GM12891 (cell line): ENCODE measurements at regions not wholly inside any gene's neighbourhood (a gene's known extent, or its start where the extent isn't known, plus 50 kb on each side); places are given as distances from the start of the nearest gene placed in this dataset.

Source experiments
- DNase-seq: peaks from one replicate; pipeline ENCODE4 v3.0.0; 2011; ENCODE audit warnings: low spot score; ENCODE audit not compliant: insufficient read length
- FAIRE-seq: peaks from 2 replicates; lab custom pipeline; 2011; peaks lifted over from hg19 to GRCh38; lab: Jason Lieb, UNC
- PAX5 ChIP-seq: IDR thresholded peaks from 2 replicates; pipeline ENCODE4 v1.6.1; 2011; ENCODE audit warnings: low read length, moderate library complexity, mild to moderate bottlenecking; ENCODE audit not compliant: insufficient read depth, severe bottlenecking
- POLR2A ChIP-seq: IDR thresholded peaks from 2 replicates; pipeline ENCODE4 v1.6.1; 2011; ENCODE audit warnings: low read depth, low read length, control low read depth
- POLR2AphosphoS5 ChIP-seq: IDR thresholded peaks from 2 replicates; pipeline ENCODE4 v1.6.1; 2011; ENCODE audit warnings: low read depth, low read length, control low read depth
- POU2F2 ChIP-seq: IDR thresholded peaks from 2 replicates; pipeline ENCODE4 v1.6.1; 2011; ENCODE audit warnings: low read depth, mild to moderate bottlenecking, control low read depth, low read length, moderate library complexity
- SPI1 ChIP-seq: IDR thresholded peaks from 2 replicates; pipeline ENCODE4 v1.6.1; 2011; ENCODE audit warnings: low read depth, low read length, control low read depth
- TAF1 ChIP-seq: IDR thresholded peaks from 2 replicates; pipeline ENCODE4 v1.6.1; 2011; ENCODE audit warnings: low read depth, low read length, control low read depth

GRCh38 chr7:126228356-126229061 lies 1024.2 kb downstream of the GRM8 start:
- FAIRE-seq = no peak
- TF ChIP-seq POU2F2 (no peak), SPI1 (no peak), TAF1 (no peak), PAX5 (no peak), POLR2AphosphoS5 (no peak), POLR2A (no peak)
- no peak for DNase-seq

DNA sequence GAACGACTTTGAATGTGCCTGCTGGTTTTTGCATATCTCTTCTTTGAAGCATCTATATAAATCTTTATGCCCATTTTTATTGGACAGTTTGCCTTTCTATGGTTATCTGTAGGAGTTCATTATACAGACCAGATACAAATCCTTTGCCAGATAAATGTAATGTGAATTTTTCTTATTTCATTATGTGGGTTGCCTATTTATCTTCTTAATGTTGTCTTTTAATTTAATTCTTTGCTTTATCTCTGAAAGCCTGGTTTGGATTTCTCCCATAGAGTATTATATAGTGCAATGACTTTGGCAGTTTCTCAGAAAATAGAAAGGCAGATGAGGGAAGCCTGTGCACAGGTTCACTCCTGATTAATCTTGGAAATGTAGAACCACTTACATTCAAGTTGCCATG lies 1025.1 kb downstream of the GRM8 start:
- FAIRE-seq = no peak
- TF ChIP-seq PAX5 = no peak
- no peak for TF ChIP-seq POLR2AphosphoS5
- no peak for TF ChIP-seq POU2F2
- TF ChIP-seq SPI1 = no peak
- no peak for TF ChIP-seq TAF1
- no peak for TF ChIP-seq POLR2A
- no peak for DNase-seq

DNA sequence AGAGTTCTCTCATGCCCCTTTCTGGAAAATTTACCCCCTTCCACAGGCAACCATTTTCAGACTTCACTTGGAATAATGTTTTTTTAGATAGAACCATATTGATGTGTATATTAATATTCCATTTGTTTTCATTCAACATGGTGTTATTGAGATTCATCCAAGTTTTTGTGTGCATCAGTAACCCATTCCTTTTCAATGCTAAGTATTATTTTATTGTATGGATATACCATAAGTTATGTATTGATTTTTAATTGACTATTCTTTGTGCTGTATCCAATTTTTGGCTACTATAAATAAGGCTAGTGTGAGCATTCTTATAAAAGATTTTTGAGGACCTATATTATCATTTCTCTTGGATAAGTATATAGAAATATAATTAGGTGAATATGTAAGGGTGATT lies 1025.7 kb downstream of the GRM8 start:
- no peak for FAIRE-seq
- no peak for DNase-seq
- no peak for TF ChIP-seq SPI1
- TF ChIP-seq TAF1 = no peak
- TF ChIP-seq PAX5 = no peak
- no peak for TF ChIP-seq POLR2AphosphoS5
- no peak for TF ChIP-seq POLR2A
- TF ChIP-seq POU2F2 = no peak

- FAIRE-seq (no peak), DNase-seq (no peak)
- no peak for TF ChIP-seq TAF1
- TF ChIP-seq SPI1 = no peak
- TF ChIP-seq POLR2A = no peak
- no peak for TF ChIP-seq POU2F2
- no peak for TF ChIP-seq PAX5
- no peak for TF ChIP-seq POLR2AphosphoS5
Observed at GRCh38 chr7:126223729-126224128, 1029.0 kb downstream of the GRM8 start.

DNA sequence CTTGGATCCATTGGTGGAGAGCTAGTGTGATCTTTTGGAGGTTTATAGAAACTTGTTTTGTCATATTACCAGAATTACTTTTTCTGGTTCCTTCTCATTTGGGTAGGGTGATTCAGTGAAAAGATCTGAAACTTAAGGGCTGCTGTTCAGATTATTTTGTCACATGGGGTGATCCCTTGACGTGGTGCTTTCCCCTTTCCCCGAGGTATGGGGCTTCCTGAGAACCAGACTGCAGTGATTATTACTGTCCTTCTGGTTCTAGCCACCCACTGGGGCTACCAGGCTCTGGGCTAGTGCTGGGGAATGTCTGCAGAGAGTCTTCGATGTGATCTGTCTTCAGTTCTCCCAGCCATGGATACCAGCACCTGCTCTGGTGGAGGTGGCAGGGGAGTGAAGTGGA lies 1030.0 kb downstream of the GRM8 start:
- TF ChIP-seq POLR2A (no peak), POLR2AphosphoS5 (no peak), POU2F2 (no peak), TAF1 (no peak), PAX5 (no peak), SPI1 (no peak)
- no peak for FAIRE-seq
- DNase-seq = no peak

DNA sequence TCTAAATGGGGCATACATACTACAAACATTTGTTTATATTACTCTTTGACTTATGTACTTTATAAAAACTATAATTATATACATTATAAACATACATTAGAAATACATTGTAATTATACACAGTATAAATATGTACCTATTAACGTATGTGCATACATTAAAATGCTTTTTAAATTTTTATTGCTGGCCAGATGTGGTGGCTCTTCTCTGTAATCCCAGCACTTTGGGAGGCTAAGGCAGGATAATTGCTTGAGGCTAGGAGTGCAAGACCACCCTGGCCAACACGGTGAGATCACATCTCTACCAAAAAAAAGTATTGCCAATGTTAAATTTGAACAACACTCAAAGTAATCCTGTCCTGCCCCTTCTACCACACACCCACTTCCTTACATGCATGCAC lies 1037.0 kb downstream of the GRM8 start:
- FAIRE-seq (no peak), DNase-seq (no peak)

DNA sequence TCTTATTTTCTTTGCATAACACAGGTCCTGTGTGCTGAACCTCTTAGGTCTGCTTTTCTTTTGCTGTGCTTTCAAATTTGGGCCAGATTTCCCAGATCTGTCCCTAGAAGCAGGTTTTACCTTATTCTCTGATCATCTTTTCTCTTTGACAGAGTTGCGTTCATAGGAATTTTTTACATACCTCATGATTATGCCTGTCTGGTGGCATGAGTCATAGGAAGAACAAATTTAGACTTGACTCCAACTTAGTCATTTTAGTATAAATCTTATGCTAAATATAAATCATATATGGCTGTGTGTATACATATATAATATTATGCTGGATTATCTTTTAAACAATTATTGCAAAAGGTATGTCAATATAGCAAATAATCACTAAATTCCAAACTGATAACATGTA lies 1038.9 kb downstream of the GRM8 start:
- TF ChIP-seq POU2F2 = no peak
- no peak for TF ChIP-seq TAF1
- no peak for TF ChIP-seq PAX5
- no peak for TF ChIP-seq SPI1
- no peak for TF ChIP-seq POLR2AphosphoS5
- no peak for TF ChIP-seq POLR2A
- DNase-seq (no peak), FAIRE-seq (no peak)

More for the DNA sequence above, 1037.0 kb downstream of the GRM8 start:
- TF ChIP-seq POLR2AphosphoS5 (no peak), PAX5 (no peak), SPI1 (no peak), POU2F2 (no peak), TAF1 (no peak), POLR2A (no peak)

GRCh38 chr7:126211875-126212274 lies 1040.9 kb downstream of the GRM8 start:
- FAIRE-seq = no peak
- no peak for TF ChIP-seq TAF1
- TF ChIP-seq SPI1 = no peak
- TF ChIP-seq PAX5 = no peak
- TF ChIP-seq POLR2A = no peak
- TF ChIP-seq POLR2AphosphoS5 = no peak
- no peak for TF ChIP-seq POU2F2
- no peak for DNase-seq

DNA sequence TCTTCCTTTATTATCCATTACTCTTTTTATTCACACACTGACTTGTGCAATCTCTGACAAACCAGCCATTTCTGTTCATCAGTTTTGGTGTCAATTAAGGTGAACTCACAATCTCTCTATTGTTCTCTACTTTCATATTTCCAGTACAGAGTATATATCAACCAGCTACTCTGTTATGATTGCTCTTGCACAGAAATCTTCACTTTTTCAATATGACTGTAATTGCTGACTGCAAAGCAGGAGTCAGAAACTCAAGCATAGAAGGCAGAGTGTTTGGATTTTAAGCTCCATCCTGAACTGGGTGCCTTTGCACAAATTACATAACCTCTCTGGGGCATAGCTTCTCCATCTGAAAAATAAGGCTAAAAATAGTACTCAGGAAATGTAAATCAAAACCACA lies 1042.0 kb downstream of the GRM8 start:
- DNase-seq (no peak), FAIRE-seq (no peak)

DNA sequence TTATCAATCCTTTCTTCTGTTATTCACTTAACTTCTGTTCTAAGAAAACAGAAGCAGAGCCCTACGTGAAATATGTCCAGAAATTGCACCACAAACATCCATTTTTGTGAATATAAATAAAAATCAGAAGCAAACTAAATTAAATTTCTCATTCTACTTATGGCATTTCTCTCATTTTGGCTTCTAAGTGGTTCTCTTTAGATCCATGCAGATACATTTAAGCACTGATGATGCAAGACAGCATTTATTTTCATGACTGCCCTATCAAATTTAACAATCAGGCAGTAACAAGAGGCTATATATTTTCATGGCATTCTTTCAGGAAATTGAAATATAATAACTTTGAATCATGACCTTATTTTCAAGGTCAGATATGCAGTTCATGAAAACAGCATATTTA lies 1049.6 kb downstream of the GRM8 start:
- FAIRE-seq (no peak), DNase-seq (no peak)
- TF ChIP-seq PAX5 = no peak
- TF ChIP-seq TAF1 = no peak
- no peak for TF ChIP-seq POU2F2
- no peak for TF ChIP-seq POLR2AphosphoS5
- no peak for TF ChIP-seq SPI1

More for the DNA sequence above, 1042.0 kb downstream of the GRM8 start:
- no peak for TF ChIP-seq SPI1
- no peak for TF ChIP-seq POLR2AphosphoS5
- no peak for TF ChIP-seq POLR2A
- TF ChIP-seq TAF1 = no peak
- no peak for TF ChIP-seq POU2F2
- TF ChIP-seq PAX5 = no peak

DNA sequence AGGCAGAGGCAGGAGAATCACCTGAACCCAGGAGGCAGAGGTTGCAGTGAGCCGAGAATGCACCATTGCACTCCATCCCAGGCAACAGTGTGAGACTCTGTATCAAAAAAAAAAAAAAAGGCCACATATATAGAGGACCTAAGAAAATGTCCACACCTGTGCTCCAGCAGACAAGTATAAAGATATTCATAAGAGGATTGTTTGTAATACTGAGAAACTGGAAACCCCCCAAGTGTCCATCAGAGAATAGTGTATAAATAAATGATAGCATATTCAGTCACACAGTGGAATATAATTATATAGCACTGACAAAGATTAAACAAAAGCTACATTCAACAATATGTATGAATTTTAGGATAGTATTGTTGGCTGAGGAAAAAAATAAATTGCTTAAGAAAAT lies 1050.6 kb downstream of the GRM8 start:
- no peak for TF ChIP-seq POU2F2
- TF ChIP-seq TAF1 = no peak
- no peak for TF ChIP-seq SPI1
- no peak for FAIRE-seq
- DNase-seq = no peak
